Thymus (tissue), 11 donors: ENCODE measurements at regions not wholly inside any gene's neighbourhood (a gene's known extent, or its start where the extent isn't known, plus 50 kb on each side); places are given as distances from the start of the nearest gene placed in this dataset.
"Not testable (repeated sequence)": the region's sequence is repeated elsewhere in the genome, so short reads cannot be mapped to it uniquely, and the experiment has no call there.

Experiments used
- DNase-seq, 9 donors: peaks; one replicate each; pipeline ENCODE4 v3.0.0-alpha.2; 2013; ENCODE audit warnings: low spot score in 9 of 9, low read depth in 6 of 9, missing footprints in 1 of 9
- H3K27ac ChIP-seq, 2 donors: one replicate each; pipeline ENCODE4 v1.5.1; 2013; ENCODE audit warnings: control low read depth in 1 of 2, low read depth in 1 of 2, low read length in 1 of 2, mild to moderate bottlenecking in 1 of 2, moderate library complexity in 1 of 2
- H3K27me3 ChIP-seq, 2 donors: one replicate each; pipeline ENCODE4 v1.5.1; 2013; ENCODE audit warnings: low read length in 1 of 2; ENCODE audit not compliant: control insufficient read depth in 2 of 2, insufficient read depth in 1 of 2
- H3K36me3 ChIP-seq, 2 donors: one replicate each; pipeline ENCODE4 v1.5.1; 2013; ENCODE audit warnings: low read length in 1 of 2, mild to moderate bottlenecking in 1 of 2, moderate library complexity in 1 of 2; ENCODE audit not compliant: control insufficient read depth in 2 of 2, insufficient read depth in 2 of 2
- H3K4me1 ChIP-seq, 2 donors: one replicate each; pipeline ENCODE4 v1.5.1; 2013; ENCODE audit warnings: low read length in 2 of 2; ENCODE audit not compliant: control insufficient read depth in 2 of 2, insufficient read depth in 2 of 2
- H3K4me3 ChIP-seq, 2 donors: one replicate each; pipeline ENCODE4 v1.5.1; 2013; ENCODE audit warnings: low read length in 2 of 2, control low read depth in 1 of 2, mild to moderate bottlenecking in 1 of 2
- H3K9me3 ChIP-seq, 2 donors: one replicate each; pipeline ENCODE4 v1.5.1; 2013; ENCODE audit warnings: low read length in 1 of 2, mild to moderate bottlenecking in 1 of 2; ENCODE audit not compliant: control insufficient read depth in 2 of 2, insufficient read depth in 1 of 2
- WGBS: extraction: QIAGEN DNeasy Blood & Tissue Kit; methylation state at CpG from one replicate; pipeline ENCODE4 v1.1.7; 2013; 5-methylcytosine and 5-hydroxymethylcytosine counted together
- donor health status: healthy.

GRCh38 chr20:55937283-55937682 is 68.0 kb downstream of the CBLN4 start:
- Histone ChIP-seq H3K27me3 (no peaks in the 10 kb centered on the region), H3K36me3 (no peaks in the 10 kb centered on the region), H3K4me1 (no peaks in the 10 kb centered on the region), H3K27ac (no peak overlapping the region), H3K4me3 (no peak overlapping the region), H3K9me3 (no peaks in the 10 kb centered on the region)
- DNase-seq, result no peak
- WGBS, result 88% methylated on average over 3 of the region's 3 CpGs

GRCh38 chr20:55936209-55936595 is 69.1 kb downstream of the CBLN4 start:
- WGBS, result 89% methylated on average over 2 of the region's 2 CpGs

GRCh38 chr20:55935448-55936208 is 69.7 kb downstream of the CBLN4 start:
- no peak overlapping the region for H3K27ac ChIP-seq
- no peaks in the 10 kb centered on the region for H3K9me3 ChIP-seq
- H3K4me3 ChIP-seq, result no peak overlapping the region
- no peak for DNase-seq
- H3K36me3 ChIP-seq, result no peaks in the 10 kb centered on the region
- no peaks in the 10 kb centered on the region for H3K27me3 ChIP-seq
- no peaks in the 10 kb centered on the region for H3K4me1 ChIP-seq
- 52% methylated on average over 3 of the region's 3 CpGs for WGBS

More at GRCh38 chr20:55936209-55936595, 69.1 kb downstream of the CBLN4 start:
- no peaks in the 10 kb centered on the region for H3K4me1 ChIP-seq
- no peak for DNase-seq
- H3K9me3 ChIP-seq, result no peaks in the 10 kb centered on the region
- H3K4me3 ChIP-seq, result no peak overlapping the region
- H3K27ac ChIP-seq, result no peak overlapping the region
- no peaks in the 10 kb centered on the region for H3K36me3 ChIP-seq
- no peaks in the 10 kb centered on the region for H3K27me3 ChIP-seq

GRCh38 chr20:55934146-55934545 is 71.2 kb downstream of the CBLN4 start:
- DNase-seq, result no peak
- Histone ChIP-seq H3K27ac (no peak overlapping the region), H3K27me3 (no peaks in the 10 kb centered on the region), H3K36me3 (no peaks in the 10 kb centered on the region), H3K4me3 (no peak overlapping the region), H3K4me1 (no peaks in the 10 kb centered on the region), H3K9me3 (no peaks in the 10 kb centered on the region)
- 90% methylated on average over 2 of the region's 2 CpGs for WGBS

GRCh38 chr20:55930876-55931275 is 74.4 kb downstream of the CBLN4 start:
- H3K9me3 ChIP-seq, DNase-seq, H3K27ac ChIP-seq, H3K36me3 ChIP-seq, H3K27me3 ChIP-seq, H3K4me1 ChIP-seq, H3K4me3 ChIP-seq: not testable (repeated sequence)
- WGBS, result 88% methylated on average over 2 of the region's 2 CpGs

- Histone ChIP-seq H3K9me3 (no peaks in the 10 kb centered on the region), H3K27ac (no peak overlapping the region), H3K4me3 (no peak overlapping the region), H3K36me3 (no peaks in the 10 kb centered on the region), H3K4me1 (no peaks in the 10 kb centered on the region), H3K27me3 (no peaks in the 10 kb centered on the region)
- no peak for DNase-seq
- WGBS, result 65% methylated on average over 3 of the region's 3 CpGs
Measured at GRCh38 chr20:55928266-55928665, 77.1 kb downstream of the CBLN4 start.

GRCh38 chr20:55919956-55920355 is 85.4 kb downstream of the CBLN4 start:
- Histone ChIP-seq H3K27ac (no peak overlapping the region), H3K4me3 (no peak overlapping the region)
- DNase-seq, result no peak

GRCh38 chr20:55919319-55919718 is 86.0 kb downstream of the CBLN4 start:
- no peaks in the 10 kb centered on the region for H3K27me3 ChIP-seq
- H3K27ac ChIP-seq, result no peak overlapping the region
- DNase-seq, result no peak
- H3K36me3 ChIP-seq, result no peaks in the 10 kb centered on the region
- 46% methylated on average over 1 of the region's 1 CpG for WGBS
- no peak overlapping the region for H3K4me3 ChIP-seq
- no peaks in the 10 kb centered on the region for H3K4me1 ChIP-seq
- H3K9me3 ChIP-seq, result peaks cover 0 to 3% of the 10 kb centered on the region in 2 donors

More at GRCh38 chr20:55919956-55920355, 85.4 kb downstream of the CBLN4 start:
- Histone ChIP-seq H3K4me1 (no peaks in the 10 kb centered on the region), H3K27me3 (no peaks in the 10 kb centered on the region), H3K36me3 (no peaks in the 10 kb centered on the region), H3K9me3 (peaks cover 0 to 1% of the 10 kb centered on the region in 2 donors)

- peaks cover 0 to 3% of the 10 kb centered on the region in 2 donors for H3K9me3 ChIP-seq
- H3K27me3 ChIP-seq, result no peaks in the 10 kb centered on the region
- H3K4me3 ChIP-seq, result no peak overlapping the region
- no peaks in the 10 kb centered on the region for H3K36me3 ChIP-seq
- DNase-seq, result no peak
- H3K27ac ChIP-seq, result no peak overlapping the region
- 93% methylated on average over 2 of the region's 2 CpGs for WGBS
- no peaks in the 10 kb centered on the region for H3K4me1 ChIP-seq
Measured at GRCh38 chr20:55918471-55918870, 86.8 kb downstream of the CBLN4 start.
